H9 (cell line): ENCODE measurements at regions not wholly inside any gene's neighbourhood (a gene's known extent, or its start where the extent isn't known, plus 50 kb on each side); places are given as distances from the start of the nearest gene placed in this dataset.

Experiments
- DNase-seq: peaks from one replicate; pipeline ENCODE4 v3.0.0-alpha.2; 2017
- H2AFZ ChIP-seq: one replicate; pipeline ENCODE4 v1.6.1; 2013; ENCODE audit warnings: mild to moderate bottlenecking, low read length, control low read depth, moderate library complexity
- H2AK5ac ChIP-seq: 2 replicates; pipeline ENCODE4 v1.6.1; 2013; ENCODE audit warnings: low read length, control low read depth, mixed read lengths; ENCODE audit not compliant: insufficient read length
- H2BK120ac ChIP-seq: one replicate; pipeline ENCODE4 v1.6.1; 2013; ENCODE audit warnings: low read depth, mild to moderate bottlenecking, low read length, control low read depth, inconsistent platforms; ENCODE audit not compliant: poor library complexity, severe bottlenecking
- H2BK12ac ChIP-seq: 2 replicates; pipeline ENCODE4 v1.6.1; 2013; ENCODE audit warnings: low read length, control low read depth, mixed read lengths, low read depth; ENCODE audit not compliant: insufficient read length
- H2BK15ac ChIP-seq: 2 replicates; pipeline ENCODE4 v1.6.1; 2013; ENCODE audit warnings: low read depth, low read length, control low read depth
- H2BK20ac ChIP-seq: one replicate; pipeline ENCODE4 v1.6.1; 2013; ENCODE audit warnings: low read depth, mild to moderate bottlenecking, low read length, control low read depth, inconsistent platforms; ENCODE audit not compliant: poor library complexity, severe bottlenecking
- H2BK5ac ChIP-seq: 2 replicates; pipeline ENCODE4 v1.6.1; 2013; ENCODE audit warnings: low read length, control low read depth, mixed read lengths; ENCODE audit not compliant: insufficient read length
- H3K14ac ChIP-seq: 2 replicates; pipeline ENCODE4 v1.6.1; 2013; ENCODE audit warnings: low read length, control low read depth; ENCODE audit not compliant: insufficient read depth
- H3K18ac ChIP-seq: 2 replicates; pipeline ENCODE4 v1.6.1; 2013; ENCODE audit warnings: low read depth, mild to moderate bottlenecking, mixed read lengths, low read length, control low read depth; ENCODE audit not compliant: insufficient read length
- H3K23ac ChIP-seq: 2 replicates; pipeline ENCODE4 v1.6.1; 2013; ENCODE audit warnings: low read length, control low read depth, mixed read lengths, low read depth; ENCODE audit not compliant: insufficient read length
- H3K23me2 ChIP-seq: 2 replicates; pipeline ENCODE4 v1.6.1; 2013; ENCODE audit warnings: low read depth, mild to moderate bottlenecking, mixed read lengths, low read length, control low read depth; ENCODE audit not compliant: insufficient read length, poor library complexity, severe bottlenecking
- H3K27ac ChIP-seq: 2 replicates; pipeline ENCODE4 v1.5.1; 2013; ENCODE audit warnings: low read length, control low read depth, mixed read lengths, low read depth; ENCODE audit not compliant: insufficient read length
- H3K27me3 ChIP-seq: 2 replicates; pipeline ENCODE4 v1.6.1; 2013; ENCODE audit warnings: low read length, control low read depth, inconsistent platforms; ENCODE audit not compliant: insufficient read depth
- H3K4ac ChIP-seq: 2 replicates; pipeline ENCODE4 v1.6.1; 2013; ENCODE audit warnings: low read depth, mild to moderate bottlenecking, control low read depth, inconsistent platforms, low read length, moderate library complexity
- H3K4me1 ChIP-seq: 2 replicates; pipeline ENCODE4 v1.6.1; 2013; ENCODE audit warnings: low read length, control low read depth, inconsistent platforms; ENCODE audit not compliant: insufficient read depth
- H3K4me2 ChIP-seq: 2 replicates; pipeline ENCODE4 v1.6.1; 2013; ENCODE audit warnings: low read length, control low read depth, mixed read lengths; ENCODE audit not compliant: insufficient read length, insufficient read depth
- H3K56ac ChIP-seq: 2 replicates; pipeline ENCODE4 v1.6.1; 2013; ENCODE audit warnings: low read depth, mild to moderate bottlenecking, mixed read lengths, low read length, control low read depth; ENCODE audit not compliant: insufficient read length
- H3K79me1 ChIP-seq: 2 replicates; pipeline ENCODE4 v1.6.1; 2013; ENCODE audit warnings: low read depth, mild to moderate bottlenecking, moderate library complexity, low read length, control low read depth, inconsistent platforms; ENCODE audit not compliant: insufficient read depth, poor library complexity, severe bottlenecking
- H3K79me2 ChIP-seq: 2 replicates; pipeline ENCODE4 v1.6.1; 2013; ENCODE audit warnings: low read length, control low read depth, inconsistent platforms; ENCODE audit not compliant: insufficient read depth
- H3K9ac ChIP-seq: 2 replicates; pipeline ENCODE4 v1.6.1; 2013; ENCODE audit warnings: low read length, control low read depth, mixed read lengths; ENCODE audit not compliant: insufficient read length; ENCODE audit errors: extremely low read depth
- H3K9me3 ChIP-seq: one replicate; pipeline ENCODE4 v1.6.1; 2013; ENCODE audit warnings: low read depth, low read length, inconsistent platforms; ENCODE audit not compliant: control insufficient read depth
- H3T11ph ChIP-seq: one replicate; pipeline ENCODE4 v1.6.1; 2013; ENCODE audit warnings: mild to moderate bottlenecking, low read length, control low read depth, inconsistent platforms
- H4K20me1 ChIP-seq: one replicate; pipeline ENCODE4 v1.6.1; 2013; ENCODE audit not compliant: control insufficient read depth, insufficient read length, insufficient read depth
- H4K5ac ChIP-seq: 2 replicates; pipeline ENCODE4 v1.6.1; 2013; ENCODE audit warnings: low read depth, mild to moderate bottlenecking, mixed read lengths, low read length, control low read depth; ENCODE audit not compliant: insufficient read length
- H4K8ac ChIP-seq: replicated peaks from 2 replicates; pipeline ENCODE4 v1.6.1; 2013; ENCODE audit warnings: low read length, control low read depth, mixed read lengths, low read depth; ENCODE audit not compliant: insufficient read length
- H4K91ac ChIP-seq: 2 replicates; pipeline ENCODE4 v1.6.1; 2013; ENCODE audit warnings: low read depth, mild to moderate bottlenecking, moderate library complexity, mixed read lengths, low read length, control low read depth; ENCODE audit not compliant: insufficient read length
- H3K27ac Mint-ChIP-seq, 3 experiments: 2 replicates in 2 of 3; 3 replicates in 1 of 3; pipeline ENCODE4 v1.8.0; 2020 to 2021; ENCODE audit warnings: mixed read lengths in 3 of 3, mild to moderate bottlenecking in 1 of 3, moderate library complexity in 1 of 3
- H3K27me3 Mint-ChIP-seq: 2 replicates; pipeline ENCODE4 v1.8.0; 2021; ENCODE audit warnings: low read depth, mild to moderate bottlenecking, moderate library complexity, mixed read lengths
- H3K36me3 Mint-ChIP-seq, 3 experiments: 2 replicates in 2 of 3; 3 replicates in 1 of 3; pipeline ENCODE4 v1.8.0; 2020 to 2021; ENCODE audit warnings: low read depth in 3 of 3, mixed read lengths in 3 of 3; ENCODE audit not compliant: insufficient read depth in 1 of 3
- H3K4me1 Mint-ChIP-seq, 2 experiments: 2 replicates each; pipeline ENCODE4 v1.8.0; 2020; ENCODE audit warnings: mixed read lengths in 2 of 2
- H3K4me3 Mint-ChIP-seq, 2 experiments: 2 replicates in 1 of 2; 3 replicates in 1 of 2; pipeline ENCODE4 v1.8.0; 2020 to 2021; ENCODE audit warnings: mild to moderate bottlenecking in 2 of 2, mixed read lengths in 2 of 2, moderate library complexity in 1 of 2
- H3K9me3 Mint-ChIP-seq, 2 experiments: 2 replicates in 1 of 2; 3 replicates in 1 of 2; pipeline ENCODE4 v1.8.0; 2020; ENCODE audit warnings: mild to moderate bottlenecking in 2 of 2, mixed read lengths in 2 of 2, moderate library complexity in 1 of 2
- WGBS: extraction: QIAGEN DNeasy Blood & Tissue Kit; methylation state at CpG from one replicate; pipeline ENCODE4 v1.1.7; 2013; ENCODE audit warnings: missing lambda C conversion rate, low lambda C conversion rate, mixed read lengths; ENCODE audit not compliant: insufficient read length; ENCODE audit errors: extremely low coverage; 5-methylcytosine and 5-hydroxymethylcytosine counted together
- TF ChIP-seq, protein P1 (sequence below): fragments of 200-600 bp; sonication (generic); conservative IDR thresholded peaks from 3 replicates; pipeline ENCODE4 v1.8.0; 2021; ENCODE audit warnings: antibody characterized with exemption, mild to moderate bottlenecking

DNA sequence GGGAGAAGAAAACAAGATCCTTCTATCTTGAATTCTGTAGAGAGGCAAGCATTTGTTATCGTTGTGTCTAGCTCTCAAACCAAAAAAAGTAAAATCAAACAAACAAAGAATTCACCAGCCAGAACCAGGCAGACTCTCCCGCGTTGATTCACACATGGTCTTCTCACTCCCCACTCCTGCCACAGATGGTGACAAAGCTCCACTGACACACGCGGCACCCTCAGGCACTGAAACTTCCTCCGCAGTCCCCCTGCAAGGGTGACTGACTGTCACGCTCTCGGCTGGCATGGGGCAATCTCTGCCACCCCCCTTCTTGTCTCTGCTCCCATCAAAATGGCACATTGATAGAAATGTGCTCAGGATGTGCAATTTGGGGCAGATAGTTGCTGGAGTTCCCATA lies 304.9 kb downstream of the DHX15 start:
- H3K9me3 ChIP-seq: no peaks in the 10 kb centered on the region
- H3K27ac Mint-ChIP-seq: no peak overlapping the region
- no peak overlapping the region for H2BK15ac ChIP-seq
- no peak overlapping the region for H3T11ph ChIP-seq
- no peaks in the 10 kb centered on the region for H3K27me3 ChIP-seq
- H3K27me3 Mint-ChIP-seq: peaks cover 2% of the 10 kb centered on the region; the same call in 1 of the 2 replicates
- no peak overlapping the region for H3K4ac ChIP-seq
- H3K18ac ChIP-seq: no peak overlapping the region
- H3K9me3 Mint-ChIP-seq: no peaks in the 10 kb centered on the region; a peak in 1 of 5 replicates
- H2AK5ac ChIP-seq: no peak overlapping the region
- H2AFZ ChIP-seq: no peak overlapping the region
- no peak overlapping the region for H3K4me3 Mint-ChIP-seq
- no peaks in the 10 kb centered on the region for H3K79me1 ChIP-seq
- no peak overlapping the region for H4K91ac ChIP-seq
- no peak for DNase-seq
- peaks cover 13 to 15% of the 10 kb centered on the region in 2 experiments for H3K4me1 Mint-ChIP-seq
- TF ChIP-seq, protein P1, sequence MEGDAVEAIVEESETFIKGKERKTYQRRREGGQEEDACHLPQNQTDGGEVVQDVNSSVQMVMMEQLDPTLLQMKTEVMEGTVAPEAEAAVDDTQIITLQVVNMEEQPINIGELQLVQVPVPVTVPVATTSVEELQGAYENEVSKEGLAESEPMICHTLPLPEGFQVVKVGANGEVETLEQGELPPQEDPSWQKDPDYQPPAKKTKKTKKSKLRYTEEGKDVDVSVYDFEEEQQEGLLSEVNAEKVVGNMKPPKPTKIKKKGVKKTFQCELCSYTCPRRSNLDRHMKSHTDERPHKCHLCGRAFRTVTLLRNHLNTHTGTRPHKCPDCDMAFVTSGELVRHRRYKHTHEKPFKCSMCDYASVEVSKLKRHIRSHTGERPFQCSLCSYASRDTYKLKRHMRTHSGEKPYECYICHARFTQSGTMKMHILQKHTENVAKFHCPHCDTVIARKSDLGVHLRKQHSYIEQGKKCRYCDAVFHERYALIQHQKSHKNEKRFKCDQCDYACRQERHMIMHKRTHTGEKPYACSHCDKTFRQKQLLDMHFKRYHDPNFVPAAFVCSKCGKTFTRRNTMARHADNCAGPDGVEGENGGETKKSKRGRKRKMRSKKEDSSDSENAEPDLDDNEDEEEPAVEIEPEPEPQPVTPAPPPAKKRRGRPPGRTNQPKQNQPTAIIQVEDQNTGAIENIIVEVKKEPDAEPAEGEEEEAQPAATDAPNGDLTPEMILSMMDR: no peak
- no peak overlapping the region for H3K14ac ChIP-seq
- H3K79me2 ChIP-seq: no peaks in the 10 kb centered on the region
- peaks cover 3% of the 10 kb centered on the region for H3K4me1 ChIP-seq
- H3K27ac ChIP-seq: no peak overlapping the region
- no peak overlapping the region for H3K56ac ChIP-seq
- no peaks in the 10 kb centered on the region for H3K23me2 ChIP-seq
- H4K5ac ChIP-seq: no peak overlapping the region
- H2BK12ac ChIP-seq: no peak overlapping the region
- H2BK120ac ChIP-seq: no peak overlapping the region
- H3K36me3 Mint-ChIP-seq: no peaks in the 10 kb centered on the region
- no peak overlapping the region for H2BK20ac ChIP-seq
- no peak overlapping the region for H3K23ac ChIP-seq
- no peak overlapping the region for H4K8ac ChIP-seq
- no peaks in the 10 kb centered on the region for H4K20me1 ChIP-seq
- no peak overlapping the region for H3K9ac ChIP-seq
- H3K4me2 ChIP-seq: no peak overlapping the region
- no CpG with 5 or more reads among the region's 8 CpGs for WGBS
- H2BK5ac ChIP-seq: no peak overlapping the region
